GM19468 (cell line): ENCODE measurements at regions not wholly inside any gene's neighbourhood (a gene's known extent, or its start where the extent isn't known, plus 50 kb on each side); places are given as distances from the start of the nearest gene placed in this dataset.

ENCODE experiments used
- ATAC-seq: cut with Tn5 transposase; IDR thresholded peaks from one replicate; pipeline ENCODE4 v1.9.1; 2021; ENCODE audit warnings: mild to moderate bottlenecking, moderate library complexity, moderate number of reproducible peaks; ENCODE audit not compliant: unreplicated experiment; ENCODE audit errors: extremely low read depth

DNA sequence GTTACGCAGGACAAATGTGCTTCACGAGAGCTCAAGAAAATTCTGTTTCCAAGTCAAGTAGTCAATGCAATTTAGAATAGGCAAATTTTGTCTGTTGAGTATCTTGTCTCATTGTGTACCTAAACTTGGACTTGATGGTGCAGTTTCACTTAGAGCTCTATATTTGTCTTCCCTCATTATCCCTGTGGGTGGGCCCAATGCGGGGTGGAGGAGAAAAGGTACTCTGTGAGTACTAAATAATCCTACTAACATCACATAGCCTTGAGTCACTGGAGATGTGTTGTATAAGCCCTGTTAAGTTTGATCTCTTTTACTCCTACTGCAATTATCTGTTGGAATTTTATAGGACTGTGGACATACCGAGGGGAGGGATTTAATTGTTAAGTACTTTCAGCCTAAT, 331.2 kb downstream of the METTL15 start:
- no peak for ATAC-seq

DNA sequence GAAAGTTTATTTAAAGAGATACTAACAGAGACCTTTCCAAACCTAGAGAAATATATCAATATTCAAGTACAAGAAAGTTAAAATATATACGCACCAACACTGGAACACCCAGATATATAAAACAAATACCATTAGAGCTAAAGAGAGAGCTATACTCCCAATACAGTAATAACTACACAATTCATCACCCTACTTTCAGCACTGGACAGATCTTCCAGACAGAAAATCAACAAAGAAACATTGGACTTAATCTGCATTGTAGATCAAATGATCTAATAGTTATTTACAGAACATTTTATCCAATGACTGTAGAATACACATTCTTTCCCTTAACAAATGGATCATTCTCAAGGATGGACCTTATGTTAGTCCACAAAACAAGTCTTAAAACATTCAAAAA, 311.9 kb downstream of the METTL15 start:
- ATAC-seq = no peak

DNA sequence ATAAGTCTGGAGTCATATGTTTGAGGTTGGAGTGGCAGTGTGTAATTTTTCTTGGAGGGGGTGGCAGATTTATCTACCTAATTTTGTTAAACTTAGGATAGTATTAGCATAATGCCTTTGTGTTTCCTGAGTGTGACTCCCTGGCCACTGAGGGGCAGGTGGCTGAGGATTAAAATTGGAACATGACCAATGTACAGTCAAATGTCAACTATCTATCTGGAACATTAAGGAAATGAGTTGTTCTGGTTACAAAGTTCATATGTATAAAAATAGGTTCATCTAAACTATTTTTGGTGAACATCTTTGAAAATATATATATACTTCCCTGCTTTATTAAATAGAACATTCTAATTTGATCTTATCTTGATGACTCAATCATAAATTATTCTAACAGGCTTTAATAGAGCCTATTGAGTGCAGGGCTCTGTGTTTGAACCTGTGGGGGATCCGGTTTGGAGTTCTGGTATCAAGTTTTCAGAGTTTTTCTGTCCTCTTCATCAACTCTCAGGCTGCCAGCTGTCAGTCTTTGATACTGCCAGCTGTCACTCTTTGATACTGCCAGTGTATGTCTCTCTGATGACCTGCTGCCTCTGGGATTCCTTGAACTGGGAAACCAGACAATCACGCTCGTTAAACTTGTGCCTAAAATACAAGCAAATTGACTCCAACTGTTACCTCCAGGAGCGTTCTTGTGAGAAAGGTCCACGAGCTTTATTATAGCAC, 309.6 kb downstream of the METTL15 start:
- ATAC-seq = no peak

DNA sequence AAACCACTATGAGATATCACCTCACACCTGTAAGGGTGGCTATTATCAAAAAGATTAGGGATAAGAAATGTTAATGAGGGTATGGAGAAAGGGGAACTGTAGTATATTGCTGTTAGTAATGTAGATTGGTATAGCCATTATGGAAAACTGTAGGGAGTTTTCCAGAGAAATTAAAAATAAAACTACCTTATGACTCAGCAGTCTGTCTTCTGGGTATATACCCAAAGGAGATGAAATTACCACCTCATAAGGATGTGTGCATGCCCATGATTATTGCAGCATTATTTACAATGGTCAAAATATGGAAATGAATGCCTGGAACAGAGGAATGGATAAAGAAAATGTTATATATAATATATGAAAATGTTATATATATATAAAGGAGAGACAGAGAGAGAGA, 303.8 kb downstream of the METTL15 start:
- no peak for ATAC-seq

DNA sequence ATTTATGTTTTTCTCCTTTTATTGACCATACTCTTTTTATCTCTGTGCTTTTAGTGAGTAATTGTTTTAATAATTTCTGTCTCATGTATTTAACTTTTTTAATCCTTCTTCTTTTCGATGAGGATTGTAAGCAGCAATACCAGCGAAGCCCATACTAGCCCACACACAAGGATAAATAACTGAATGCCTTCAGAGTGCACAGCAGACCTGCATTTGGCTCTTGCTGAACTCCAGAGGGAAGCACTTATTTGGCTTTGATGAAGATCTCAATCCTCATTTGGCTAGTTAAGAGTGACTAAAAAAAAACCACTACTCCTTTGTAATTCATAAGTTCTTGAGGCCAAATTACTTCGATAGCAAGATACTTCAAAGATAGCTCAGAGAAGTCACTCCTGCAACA, 293.3 kb downstream of the METTL15 start:
- no peak for ATAC-seq

DNA sequence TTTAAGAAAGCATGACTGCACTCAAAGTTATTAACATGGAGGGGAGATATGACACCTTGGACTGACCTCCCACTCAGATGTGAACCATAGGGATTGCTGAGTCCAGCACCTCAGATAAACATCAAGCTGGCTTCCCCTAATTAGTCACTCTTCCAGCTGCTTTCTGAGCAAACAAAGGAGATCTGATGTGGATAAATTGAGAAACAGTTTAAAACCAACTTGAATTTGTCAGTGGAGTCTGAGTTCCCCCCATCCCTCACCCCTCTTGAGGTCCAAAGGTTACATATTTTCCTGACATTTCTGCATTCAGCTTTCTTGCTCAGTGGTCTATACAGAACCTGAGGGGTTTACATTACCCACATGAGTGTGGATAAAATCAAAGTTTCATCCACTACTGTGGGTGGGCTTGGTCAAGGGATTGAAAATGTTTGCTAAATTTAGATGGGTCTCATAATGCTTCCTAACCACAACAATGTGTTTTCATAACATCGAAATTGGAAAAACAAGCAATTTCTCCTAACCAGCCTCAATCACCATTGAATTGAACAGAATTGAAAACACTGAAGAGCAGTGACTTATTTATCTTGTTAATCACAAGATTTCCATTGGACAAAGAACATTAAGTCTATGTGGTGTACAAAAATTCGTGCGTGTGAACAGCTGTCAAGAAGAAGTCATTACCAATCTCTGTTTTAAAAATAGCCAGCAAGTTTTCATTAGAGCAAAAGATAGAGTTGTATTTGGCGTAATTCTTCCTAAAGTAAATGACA, 292.3 kb downstream of the METTL15 start:
- no peak for ATAC-seq

DNA sequence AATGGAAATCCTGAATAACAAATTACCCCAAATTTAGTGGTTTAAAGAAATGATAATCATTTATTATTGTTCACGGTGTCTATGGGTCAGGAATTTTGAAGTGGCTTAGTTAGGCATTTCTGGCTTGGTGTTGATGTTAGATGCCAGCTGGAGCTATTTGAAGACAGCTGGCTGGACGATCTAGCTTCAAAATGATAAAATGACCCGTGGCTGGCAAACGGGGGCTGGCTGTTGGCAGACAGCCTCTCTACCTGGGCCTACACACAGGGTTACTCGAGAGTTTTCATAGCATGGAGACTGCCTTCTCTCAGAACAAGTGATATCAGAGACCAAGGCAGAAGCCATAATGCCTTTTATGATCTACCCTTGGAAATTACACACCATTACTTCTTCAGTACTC, 285.2 kb downstream of the METTL15 start:
- ATAC-seq = no peak

DNA sequence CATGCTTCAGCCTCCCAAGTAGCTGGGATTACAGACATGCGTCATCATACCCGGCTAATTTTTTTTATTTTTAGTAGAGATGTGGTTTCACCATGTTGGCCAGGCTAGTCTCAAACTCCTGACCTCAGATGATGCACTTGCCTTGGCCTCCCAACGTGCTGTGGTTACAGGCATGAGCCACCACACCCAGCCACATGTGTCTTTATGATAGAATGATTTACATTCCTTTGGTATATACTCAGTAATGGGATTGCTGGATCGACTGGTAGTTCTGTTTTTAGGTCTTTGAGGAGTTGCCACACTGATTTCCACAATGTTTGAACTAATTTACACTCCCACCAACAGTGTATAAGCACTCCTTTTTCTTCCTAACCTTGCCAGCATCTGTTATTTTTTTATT, 276.2 kb downstream of the METTL15 start:
- ATAC-seq = no peak

DNA sequence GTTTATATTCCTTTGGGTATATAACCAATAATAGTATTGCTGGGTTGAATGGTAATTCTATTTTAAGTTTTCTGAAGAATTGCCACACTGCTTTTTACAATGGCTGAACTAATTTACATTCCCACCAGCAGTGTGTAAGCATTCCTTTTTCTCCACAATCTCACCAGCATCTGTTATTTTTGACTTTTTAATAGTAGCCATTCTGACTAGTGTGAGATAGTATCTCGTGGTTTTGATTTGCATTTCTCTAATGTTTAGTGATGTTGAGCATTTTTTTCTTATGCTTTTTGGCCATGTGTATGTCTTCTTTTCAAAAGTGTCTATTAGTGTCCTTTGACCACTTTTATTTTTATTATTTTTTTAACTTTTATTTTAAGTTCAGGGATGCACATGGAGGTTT, 275.3 kb downstream of the METTL15 start:
- no peak for ATAC-seq
